HAP-1 (cell line): ENCODE measurements at regions not wholly inside any gene's neighbourhood (a gene's known extent, or its start where the extent isn't known, plus 50 kb on each side); places are given as distances from the start of the nearest gene placed in this dataset.
"Not testable (repeated sequence)": the region's sequence is repeated elsewhere in the genome, so short reads cannot be mapped to it uniquely, and the experiment has no call there.

Experiments
- DNase-seq, 2 experiments: peaks; one replicate each; pipeline ENCODE4 v3.0.0-alpha.2; 2016 to 2020; ENCODE audit warnings: low spot score in 2 of 2
- H3K27me3 ChIP-seq: fragments of 250-450 bp; sonication (Bioruptor Pico); 2 replicates; pipeline ENCODE4 v1.5.1; 2020; ENCODE audit warnings: low read depth, mild to moderate bottlenecking, moderate library complexity
- H3K36me3 ChIP-seq: fragments of 250-450 bp; sonication (Bioruptor Pico); replicated peaks from 2 replicates; pipeline ENCODE4 v1.5.1; 2020; ENCODE audit warnings: mild to moderate bottlenecking
- H3K4me1 ChIP-seq: fragments of 250-450 bp; sonication (Bioruptor Pico); 2 replicates; pipeline ENCODE4 v1.5.1; 2020; ENCODE audit warnings: mild to moderate bottlenecking
- H3K4me3 ChIP-seq: fragments of 250-450 bp; sonication (Bioruptor Pico); 2 replicates; pipeline ENCODE4 v1.5.1; 2020; ENCODE audit warnings: mild to moderate bottlenecking, moderate library complexity
- H3K9me3 ChIP-seq: fragments of 250-450 bp; sonication (Bioruptor Pico); 2 replicates; pipeline ENCODE4 v1.5.1; 2020; ENCODE audit warnings: mild to moderate bottlenecking, moderate library complexity
- in situ Hi-C: fragments of 300-500 bp; cut with MboI; formaldehyde crosslinking; loops from 3 replicates; pipeline ENCODE4 v1.14.3; 2020; ENCODE audit warnings: low sequenced_read_pairs, inconsistent platforms, mixed read lengths

DNA sequence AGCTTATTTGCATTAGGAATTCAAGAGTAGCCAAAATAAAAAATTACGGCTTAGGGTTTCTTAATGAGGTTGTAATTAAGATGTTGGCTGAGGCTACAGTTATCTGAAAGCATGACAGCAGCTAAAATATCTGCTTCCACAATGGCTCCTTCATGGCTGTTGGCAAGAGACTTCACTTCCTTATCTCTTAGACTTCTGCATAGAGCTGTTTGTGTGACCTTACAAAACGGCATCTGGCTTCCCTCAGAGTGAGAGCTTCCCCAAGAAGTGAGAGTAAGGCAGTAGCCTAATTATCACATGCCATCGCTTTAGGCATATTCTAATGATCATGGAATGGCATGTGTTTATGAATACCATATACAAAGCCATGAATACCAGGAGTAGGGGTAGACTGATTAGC is 57.6 kb downstream of the CCDC59 start:
- no peak for DNase-seq
- Histone ChIP-seq H3K9me3 (no peaks in the 10 kb centered on the region), H3K4me3 (no peak overlapping the region), H3K4me1 (no peaks in the 10 kb centered on the region), H3K27me3 (no peaks in the 10 kb centered on the region), H3K36me3 (no peaks in the 10 kb centered on the region)
- in situ Hi-C loops = no loop called here

DNA sequence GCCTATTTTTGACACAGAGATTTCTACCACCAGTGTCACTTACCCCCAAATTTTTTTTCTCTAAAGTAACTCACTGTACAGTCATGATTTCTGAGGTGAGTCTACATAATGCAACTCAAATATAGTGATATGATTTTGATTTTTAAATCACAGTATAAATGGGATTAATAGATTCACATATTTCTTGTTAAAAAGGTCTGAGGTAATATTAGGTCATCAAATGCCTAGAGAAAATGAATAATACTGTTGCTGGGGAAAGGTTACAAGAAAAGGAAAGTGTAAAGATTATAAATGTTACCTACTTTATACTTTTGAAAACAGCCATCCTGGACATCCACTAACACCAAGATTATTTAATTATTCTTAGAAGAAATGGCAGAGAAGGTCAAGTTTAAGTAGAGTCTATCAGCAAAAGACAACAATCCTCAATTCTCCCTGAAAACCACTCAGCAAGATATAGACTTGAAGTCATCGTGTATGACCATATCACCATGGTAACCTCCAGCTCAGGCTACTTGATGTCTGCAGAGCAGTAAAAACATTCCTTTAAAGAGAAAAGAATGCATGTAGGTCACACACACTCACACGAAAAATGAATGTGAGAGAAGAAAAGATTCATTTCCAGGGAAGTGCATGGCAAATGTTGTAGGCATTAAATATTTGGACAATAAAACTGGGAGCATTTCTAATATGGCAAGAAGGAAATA is 58.7 kb downstream of the CCDC59 start:
- no peaks in the 10 kb centered on the region for H3K9me3 ChIP-seq
- H3K27me3 ChIP-seq = no peaks in the 10 kb centered on the region
- H3K4me3 ChIP-seq = no peak overlapping the region
- DNase-seq = peak; percentile 16 to 46
- no peaks in the 10 kb centered on the region for H3K4me1 ChIP-seq
- no peaks in the 10 kb centered on the region for H3K36me3 ChIP-seq
- in situ Hi-C loops = no loop called here

DNA sequence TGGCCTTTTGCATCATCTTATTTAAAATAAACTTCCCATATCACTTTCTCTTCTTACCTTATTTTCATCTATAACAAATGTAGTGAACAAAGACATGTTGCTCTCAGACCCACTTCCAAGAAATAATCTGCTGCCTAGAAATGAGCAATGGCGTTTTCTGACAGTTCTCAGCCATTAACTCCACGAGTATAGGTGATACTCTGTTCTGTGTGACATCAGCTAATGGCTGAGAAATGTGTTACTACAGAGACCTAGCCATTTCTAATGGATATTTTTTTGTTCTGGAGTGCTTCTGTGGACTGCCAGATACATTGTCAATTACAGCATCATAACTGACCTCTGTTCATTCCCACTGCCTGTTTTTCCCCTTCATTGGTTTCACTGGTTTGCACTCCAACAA is 67.8 kb downstream of the CCDC59 start:
- H3K36me3 ChIP-seq = no peaks in the 10 kb centered on the region
- no peak for DNase-seq
- H3K27me3 ChIP-seq = no peaks in the 10 kb centered on the region
- in situ Hi-C loops = no loop called here
- no peak overlapping the region for H3K4me3 ChIP-seq
- H3K4me1 ChIP-seq = no peaks in the 10 kb centered on the region
- H3K9me3 ChIP-seq = no peaks in the 10 kb centered on the region

DNA sequence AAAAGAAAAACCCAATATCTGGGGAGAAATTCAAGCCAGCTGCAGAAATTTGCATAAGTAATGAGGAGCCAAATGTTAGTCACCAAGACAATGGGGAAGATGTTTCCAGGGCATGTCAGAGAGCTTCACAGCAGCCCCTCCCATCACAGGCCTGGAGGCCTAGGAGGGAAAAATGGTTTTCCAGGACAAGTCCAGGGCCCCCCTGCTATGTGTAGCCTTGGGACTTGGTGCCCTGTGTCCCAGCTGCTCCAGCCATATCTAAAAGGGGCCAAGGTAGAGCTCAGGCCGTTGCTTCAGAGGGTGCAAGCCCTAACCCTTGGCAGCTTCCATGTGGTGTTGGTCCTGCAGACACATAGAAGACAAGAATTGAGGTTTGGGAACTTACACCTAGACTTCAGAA is 76.9 kb downstream of the CCDC59 start:
- H3K4me1 ChIP-seq, in situ Hi-C loops, H3K36me3 ChIP-seq, H3K4me3 ChIP-seq, H3K27me3 ChIP-seq, H3K9me3 ChIP-seq, DNase-seq: not testable (repeated sequence)

GRCh38 chr12:82279536-82280058 is 78.6 kb downstream of the CCDC59 start:
- no peaks in the 10 kb centered on the region for H3K27me3 ChIP-seq
- no peaks in the 10 kb centered on the region for H3K36me3 ChIP-seq
- in situ Hi-C loops = no loop called here
- no peak overlapping the region for H3K4me3 ChIP-seq
- DNase-seq = no peak
- peaks cover 5% of the 10 kb centered on the region for H3K4me1 ChIP-seq
- H3K9me3 ChIP-seq = peaks cover 3% of the 10 kb centered on the region; the same call in 1 of the 2 replicates

- no peak overlapping the region for H3K4me3 ChIP-seq
- in situ Hi-C loops = no loop called here
- peaks cover 5% of the 10 kb centered on the region for H3K4me1 ChIP-seq
- H3K9me3 ChIP-seq = 0 out of 2 replicates have a peak, but pooled peaks cover 2% of the 10 kb centered on the region
- H3K36me3 ChIP-seq = no peaks in the 10 kb centered on the region
- DNase-seq = no peak
- H3K27me3 ChIP-seq = no peaks in the 10 kb centered on the region
Measured at GRCh38 chr12:82277582-82277981, 80.6 kb downstream of the CCDC59 start.

DNA sequence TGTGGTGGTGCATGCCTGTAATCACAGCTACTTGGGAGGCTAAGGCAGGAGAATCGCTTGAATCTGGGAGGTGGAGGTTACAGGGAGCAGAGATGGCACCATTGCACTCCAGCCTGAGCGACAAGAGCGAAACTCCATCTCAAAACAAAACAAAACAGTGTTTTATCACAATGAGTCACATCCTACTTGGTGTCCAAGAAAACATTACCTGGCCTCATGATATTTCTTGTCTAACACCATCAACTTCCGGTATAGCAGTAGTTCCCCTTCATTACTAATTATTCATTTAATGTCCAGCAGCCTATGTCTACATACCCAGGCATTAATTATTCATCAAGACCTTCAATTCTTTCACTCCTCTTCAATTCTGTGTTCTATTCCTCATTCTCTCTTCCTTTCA is 115.5 kb downstream of the CCDC59 start:
- in situ Hi-C loops = no loop called here
- Histone ChIP-seq H3K36me3 (no peaks in the 10 kb centered on the region), H3K27me3 (no peaks in the 10 kb centered on the region), H3K4me1 (no peaks in the 10 kb centered on the region), H3K4me3 (no peak overlapping the region), H3K9me3 (no peaks in the 10 kb centered on the region)
- DNase-seq = no peak

GRCh38 chr12:82225871-82226270 is 132.3 kb downstream of the CCDC59 start:
- Histone ChIP-seq H3K4me3 (no peak overlapping the region), H3K9me3 (no peaks in the 10 kb centered on the region), H3K4me1 (no peaks in the 10 kb centered on the region), H3K27me3 (no peaks in the 10 kb centered on the region), H3K36me3 (no peaks in the 10 kb centered on the region)
- in situ Hi-C loops = no loop called here
- no peak for DNase-seq

GRCh38 chr12:82223426-82223825 is 134.8 kb downstream of the CCDC59 start:
- in situ Hi-C loops = no loop called here
- Histone ChIP-seq H3K36me3 (no peaks in the 10 kb centered on the region), H3K9me3 (no peaks in the 10 kb centered on the region), H3K4me1 (no peaks in the 10 kb centered on the region), H3K27me3 (no peaks in the 10 kb centered on the region), H3K4me3 (no peak overlapping the region)
- no peak for DNase-seq

- Histone ChIP-seq H3K27me3 (no peaks in the 10 kb centered on the region), H3K4me1 (no peaks in the 10 kb centered on the region), H3K4me3 (no peak overlapping the region), H3K36me3 (no peaks in the 10 kb centered on the region), H3K9me3 (no peaks in the 10 kb centered on the region)
- DNase-seq = no peak
- in situ Hi-C loops = no loop called here
Measured at GRCh38 chr12:82216475-82216874, 141.7 kb downstream of the CCDC59 start.

DNA sequence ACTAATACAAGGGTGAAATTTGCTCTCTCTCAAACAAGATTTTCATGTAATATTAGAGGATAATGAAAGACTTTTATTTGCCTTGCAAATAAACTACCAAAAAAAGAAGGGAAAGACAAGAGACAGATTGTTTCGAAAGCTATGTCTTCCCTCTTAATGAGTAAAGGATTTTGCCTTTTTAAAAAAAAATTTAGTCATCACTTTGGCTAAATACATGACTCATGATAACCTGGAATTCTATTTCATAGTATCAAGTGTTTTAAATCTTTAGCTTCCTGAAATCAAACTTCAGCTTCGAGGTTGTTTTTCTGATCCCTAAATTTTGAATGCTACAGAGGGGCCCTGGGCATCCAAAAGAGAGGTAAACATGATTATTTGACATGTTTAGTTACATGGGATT is 144.4 kb downstream of the CCDC59 start:
- H3K36me3 ChIP-seq = no peaks in the 10 kb centered on the region
- H3K4me1 ChIP-seq = no peaks in the 10 kb centered on the region
- no peak overlapping the region for H3K4me3 ChIP-seq
- no peaks in the 10 kb centered on the region for H3K9me3 ChIP-seq
- H3K27me3 ChIP-seq = no peaks in the 10 kb centered on the region
- in situ Hi-C loops = no loop called here
- DNase-seq = no peak

GRCh38 chr12:82210882-82211281 is 147.3 kb downstream of the CCDC59 start:
- no peaks in the 10 kb centered on the region for H3K27me3 ChIP-seq
- H3K36me3 ChIP-seq = no peaks in the 10 kb centered on the region
- H3K4me3 ChIP-seq = no peak overlapping the region
- no peaks in the 10 kb centered on the region for H3K4me1 ChIP-seq
- in situ Hi-C loops = no loop called here
- no peaks in the 10 kb centered on the region for H3K9me3 ChIP-seq
- DNase-seq = no peak

- Histone ChIP-seq H3K36me3 (no peaks in the 10 kb centered on the region), H3K4me3 (no peak overlapping the region), H3K9me3 (no peaks in the 10 kb centered on the region; the same call in 1 of the 2 replicates), H3K4me1 (no peaks in the 10 kb centered on the region), H3K27me3 (no peaks in the 10 kb centered on the region)
- DNase-seq = no peak
- in situ Hi-C loops = no loop called here
Measured at GRCh38 chr12:82209533-82209932, 148.7 kb downstream of the CCDC59 start.

GRCh38 chr12:82207556-82207955 is 150.6 kb downstream of the CCDC59 start:
- in situ Hi-C loops = no loop called here
- no peak overlapping the region for H3K4me3 ChIP-seq
- no peaks in the 10 kb centered on the region; the same call in none of the 2 replicates for H3K4me1 ChIP-seq
- no peaks in the 10 kb centered on the region; the same call in 1 of the 2 replicates for H3K9me3 ChIP-seq
- H3K27me3 ChIP-seq = no peaks in the 10 kb centered on the region
- DNase-seq = no peak
- H3K36me3 ChIP-seq = no peaks in the 10 kb centered on the region

DNA sequence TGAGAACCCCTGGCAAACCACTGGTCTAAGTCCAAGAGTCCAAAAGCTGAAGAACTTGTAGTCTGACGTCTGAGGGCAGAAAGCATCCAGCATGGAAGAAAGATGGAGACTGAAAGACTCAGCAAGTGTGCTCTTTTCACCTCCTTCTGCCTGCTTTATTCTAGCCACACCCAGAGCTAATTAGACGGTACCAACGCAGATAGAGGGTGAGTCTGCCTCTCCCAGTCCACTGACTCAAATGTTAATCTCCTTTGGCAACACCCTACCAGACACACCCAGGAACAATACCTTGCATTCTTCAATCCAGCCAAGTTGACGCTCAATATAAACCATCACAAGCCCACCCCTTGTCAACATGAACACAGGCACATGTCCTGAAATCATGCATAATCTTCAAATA is 155.1 kb downstream of the CCDC59 start:
- Histone ChIP-seq H3K4me3 (no peak overlapping the region), H3K9me3 (no peaks in the 10 kb centered on the region; the same call in 1 of the 2 replicates), H3K27me3 (no peaks in the 10 kb centered on the region), H3K36me3 (no peaks in the 10 kb centered on the region), H3K4me1 (no peaks in the 10 kb centered on the region; the same call in none of the 2 replicates)
- in situ Hi-C loops = no loop called here
- DNase-seq = peak; percentile 22 to 48
